WERI-Rb-1 (cell line): ENCODE measurements at regions not wholly inside any gene's neighbourhood (a gene's known extent, or its start where the extent isn't known, plus 50 kb on each side); places are given as distances from the start of the nearest gene placed in this dataset.
A peak's percentile ranks its signal among the peaks of the same experiment; 100 is the strongest.

Experiments used
- DNase-seq: peaks from one replicate; pipeline ENCODE4 v3.0.0-alpha.2; 2020
- H3K27ac ChIP-seq: fragments of 250-450 bp; sonication (Bioruptor Pico); 2 replicates; pipeline ENCODE4 v1.5.1; 2020; ENCODE audit warnings: mild to moderate bottlenecking, moderate library complexity
- H3K27me3 ChIP-seq: fragments of 250-450 bp; sonication (Bioruptor Pico); 2 replicates; pipeline ENCODE4 v1.5.1; 2021; ENCODE audit warnings: mild to moderate bottlenecking, low read depth, moderate library complexity; ENCODE audit not compliant: insufficient read depth, severe bottlenecking
- H3K36me3 ChIP-seq: fragments of 250-450 bp; sonication (Bioruptor Pico); 2 replicates; pipeline ENCODE4 v1.5.1; 2020; ENCODE audit warnings: mild to moderate bottlenecking, moderate library complexity
- H3K4me3 ChIP-seq: 2 replicates; pipeline ENCODE4 v1.5.1; 2011; ENCODE audit warnings: low read depth, mild to moderate bottlenecking, control low read depth, low read length
- H3K9me3 ChIP-seq: fragments of 250-450 bp; sonication (Bioruptor Pico); 2 replicates; pipeline ENCODE4 v1.5.1; 2021; ENCODE audit warnings: mild to moderate bottlenecking, moderate library complexity; ENCODE audit not compliant: severe bottlenecking
- TF ChIP-seq, protein P1 (sequence below): IDR thresholded peaks from 2 replicates; pipeline ENCODE4 v1.5.1; 2011; ENCODE audit warnings: low read depth, mild to moderate bottlenecking, control low read depth, inconsistent platforms, low read length

GRCh38 chr12:5379749-5380496, 52.0 kb upstream of the NTF3 start:
- DNase-seq, result peak; percentile 13

More at GRCh38 chr12:5379749-5380496, 52.0 kb upstream of the NTF3 start:
- H3K27ac ChIP-seq, result no peak overlapping the region
- no peak overlapping the region for H3K4me3 ChIP-seq
- TF ChIP-seq, protein P1, sequence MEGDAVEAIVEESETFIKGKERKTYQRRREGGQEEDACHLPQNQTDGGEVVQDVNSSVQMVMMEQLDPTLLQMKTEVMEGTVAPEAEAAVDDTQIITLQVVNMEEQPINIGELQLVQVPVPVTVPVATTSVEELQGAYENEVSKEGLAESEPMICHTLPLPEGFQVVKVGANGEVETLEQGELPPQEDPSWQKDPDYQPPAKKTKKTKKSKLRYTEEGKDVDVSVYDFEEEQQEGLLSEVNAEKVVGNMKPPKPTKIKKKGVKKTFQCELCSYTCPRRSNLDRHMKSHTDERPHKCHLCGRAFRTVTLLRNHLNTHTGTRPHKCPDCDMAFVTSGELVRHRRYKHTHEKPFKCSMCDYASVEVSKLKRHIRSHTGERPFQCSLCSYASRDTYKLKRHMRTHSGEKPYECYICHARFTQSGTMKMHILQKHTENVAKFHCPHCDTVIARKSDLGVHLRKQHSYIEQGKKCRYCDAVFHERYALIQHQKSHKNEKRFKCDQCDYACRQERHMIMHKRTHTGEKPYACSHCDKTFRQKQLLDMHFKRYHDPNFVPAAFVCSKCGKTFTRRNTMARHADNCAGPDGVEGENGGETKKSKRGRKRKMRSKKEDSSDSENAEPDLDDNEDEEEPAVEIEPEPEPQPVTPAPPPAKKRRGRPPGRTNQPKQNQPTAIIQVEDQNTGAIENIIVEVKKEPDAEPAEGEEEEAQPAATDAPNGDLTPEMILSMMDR, result no peak
- no peaks in the 10 kb centered on the region for H3K9me3 ChIP-seq
- H3K27me3 ChIP-seq, result no peaks in the 10 kb centered on the region
- no peaks in the 10 kb centered on the region for H3K36me3 ChIP-seq
